ENCODE measurements at regions not wholly inside any gene's neighbourhood (a gene's known extent, or its start where the extent isn't known, plus 50 kb on each side); places are given as distances from the start of the nearest gene placed in this dataset.

GRCh38 chr5:133877351-133878235, 90.8 kb downstream of the C5orf15 start:
- H3K79me2 ChIP-seq (ENCODE audit: control insufficient read depth, insufficient read depth, low read length): no peaks in the 10 kb centered on the region
- H3K9me3 ChIP-seq (ENCODE audit: control insufficient read depth, insufficient read depth, low read depth, low read length): no peaks in the 10 kb centered on the region
- TF ChIP-seq, protein P1, sequence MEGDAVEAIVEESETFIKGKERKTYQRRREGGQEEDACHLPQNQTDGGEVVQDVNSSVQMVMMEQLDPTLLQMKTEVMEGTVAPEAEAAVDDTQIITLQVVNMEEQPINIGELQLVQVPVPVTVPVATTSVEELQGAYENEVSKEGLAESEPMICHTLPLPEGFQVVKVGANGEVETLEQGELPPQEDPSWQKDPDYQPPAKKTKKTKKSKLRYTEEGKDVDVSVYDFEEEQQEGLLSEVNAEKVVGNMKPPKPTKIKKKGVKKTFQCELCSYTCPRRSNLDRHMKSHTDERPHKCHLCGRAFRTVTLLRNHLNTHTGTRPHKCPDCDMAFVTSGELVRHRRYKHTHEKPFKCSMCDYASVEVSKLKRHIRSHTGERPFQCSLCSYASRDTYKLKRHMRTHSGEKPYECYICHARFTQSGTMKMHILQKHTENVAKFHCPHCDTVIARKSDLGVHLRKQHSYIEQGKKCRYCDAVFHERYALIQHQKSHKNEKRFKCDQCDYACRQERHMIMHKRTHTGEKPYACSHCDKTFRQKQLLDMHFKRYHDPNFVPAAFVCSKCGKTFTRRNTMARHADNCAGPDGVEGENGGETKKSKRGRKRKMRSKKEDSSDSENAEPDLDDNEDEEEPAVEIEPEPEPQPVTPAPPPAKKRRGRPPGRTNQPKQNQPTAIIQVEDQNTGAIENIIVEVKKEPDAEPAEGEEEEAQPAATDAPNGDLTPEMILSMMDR (conservative IDR thresholded peaks at IDR 0.05 in 1 of 2, IDR thresholded peaks at IDR 0.05 in 1 of 2; ENCODE audit: low read depth in 1 of 2, low read length in 2 of 2): no peak
- TF ChIP-seq EZH2 (IDR thresholded peaks at IDR 0.05; ENCODE audit: low read length, missing control alignments): no peak
- no peaks in the 10 kb centered on the region for H4K20me1 ChIP-seq (ENCODE audit: control insufficient read depth, extremely low read depth, insufficient read depth, low read length)
- no peak overlapping the region for H3K4me3 ChIP-seq (replicated peaks in 1 of 4; ENCODE audit: control extremely low read depth in 1 of 4, insufficient read depth in 1 of 4, low read depth in 3 of 4, low read length in 4 of 4)
- H3K36me3 ChIP-seq (ENCODE audit: control insufficient read depth, insufficient read depth, low read length): no peaks in the 10 kb centered on the region
- DNase-seq (ENCODE audit: low read depth in 2 of 2): no peak
- H3K4me1 ChIP-seq (ENCODE audit: control insufficient read depth, extremely low read depth, insufficient read depth, low read length): no peaks in the 10 kb centered on the region
- no peak overlapping the region for H3K4me2 ChIP-seq (ENCODE audit: extremely low read depth, insufficient read depth, low read length)
- no peak overlapping the region for H3K27ac ChIP-seq (ENCODE audit: insufficient read depth, low read length)
- H3K9ac ChIP-seq (ENCODE audit: insufficient read depth, low read length): no peak overlapping the region
- no peak overlapping the region for H2AFZ ChIP-seq (ENCODE audit: low read length)
- H3K27me3 ChIP-seq (ENCODE audit: control insufficient read depth, insufficient read depth, low read length): peaks cover 6% of the 10 kb centered on the region

- H2AFZ ChIP-seq (ENCODE audit: low read length): no peak overlapping the region
- no peaks in the 10 kb centered on the region for H3K4me1 ChIP-seq (ENCODE audit: control insufficient read depth, extremely low read depth, insufficient read depth, low read length)
- TF ChIP-seq, protein P1 (conservative IDR thresholded peaks at IDR 0.05 in 1 of 2, IDR thresholded peaks at IDR 0.05 in 1 of 2; ENCODE audit: low read depth in 1 of 2, low read length in 2 of 2): no peak
- no peak for TF ChIP-seq EZH2 (IDR thresholded peaks at IDR 0.05; ENCODE audit: low read length, missing control alignments)
- H3K27ac ChIP-seq (ENCODE audit: insufficient read depth, low read length): no peak overlapping the region
- H3K9me3 ChIP-seq (ENCODE audit: control insufficient read depth, insufficient read depth, low read depth, low read length): no peaks in the 10 kb centered on the region
- H3K4me3 ChIP-seq (replicated peaks in 1 of 4; ENCODE audit: control extremely low read depth in 1 of 4, insufficient read depth in 1 of 4, low read depth in 3 of 4, low read length in 4 of 4): no peak overlapping the region
- H3K27me3 ChIP-seq (ENCODE audit: control insufficient read depth, insufficient read depth, low read length): peaks cover 2% of the 10 kb centered on the region
- no peak overlapping the region for H3K9ac ChIP-seq (ENCODE audit: insufficient read depth, low read length)
- H3K79me2 ChIP-seq (ENCODE audit: control insufficient read depth, insufficient read depth, low read length): no peaks in the 10 kb centered on the region
- no peaks in the 10 kb centered on the region for H3K36me3 ChIP-seq (ENCODE audit: control insufficient read depth, insufficient read depth, low read length)
- no peaks in the 10 kb centered on the region for H4K20me1 ChIP-seq (ENCODE audit: control insufficient read depth, extremely low read depth, insufficient read depth, low read length)
- no peak overlapping the region for H3K4me2 ChIP-seq (ENCODE audit: extremely low read depth, insufficient read depth, low read length)
- no peak for DNase-seq (ENCODE audit: low read depth in 2 of 2)
These were observed 92.2 kb downstream of the C5orf15 start for GRCh38 chr5:133876266-133876665.

DNA sequence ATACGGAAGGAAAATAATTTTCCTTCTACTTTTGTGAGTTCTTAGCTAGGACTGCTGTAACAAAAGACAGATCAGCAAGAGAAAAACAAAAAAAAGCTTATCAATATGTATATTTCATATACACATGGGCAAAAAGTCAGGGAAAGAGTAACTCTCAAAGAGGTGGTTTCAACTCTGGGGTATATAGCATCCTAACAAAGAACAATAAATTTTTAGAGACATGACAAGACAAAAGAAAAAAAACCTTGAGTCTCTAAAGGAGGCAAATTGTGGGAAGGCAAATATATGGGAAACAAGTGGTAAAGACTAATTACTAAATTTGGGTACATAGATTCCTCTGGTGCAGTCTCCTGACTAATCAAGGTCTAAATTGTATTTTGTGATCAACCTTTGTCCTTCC, 93.2 kb downstream of the C5orf15 start:
- H2AFZ ChIP-seq (ENCODE audit: low read length): no peak overlapping the region
- H3K4me1 ChIP-seq (ENCODE audit: control insufficient read depth, extremely low read depth, insufficient read depth, low read length): no peaks in the 10 kb centered on the region
- H3K36me3 ChIP-seq (ENCODE audit: control insufficient read depth, insufficient read depth, low read length): no peaks in the 10 kb centered on the region
- no peak overlapping the region for H3K4me3 ChIP-seq (replicated peaks in 1 of 4; ENCODE audit: control extremely low read depth in 1 of 4, insufficient read depth in 1 of 4, low read depth in 3 of 4, low read length in 4 of 4)
- H3K27ac ChIP-seq (ENCODE audit: insufficient read depth, low read length): no peak overlapping the region
- no peak overlapping the region for H3K9ac ChIP-seq (ENCODE audit: insufficient read depth, low read length)
- no peak overlapping the region for H3K4me2 ChIP-seq (ENCODE audit: extremely low read depth, insufficient read depth, low read length)
- TF ChIP-seq EZH2 (IDR thresholded peaks at IDR 0.05; ENCODE audit: low read length, missing control alignments): no peak
- TF ChIP-seq, protein P1 (conservative IDR thresholded peaks at IDR 0.05 in 1 of 2, IDR thresholded peaks at IDR 0.05 in 1 of 2; ENCODE audit: low read depth in 1 of 2, low read length in 2 of 2): no peak
- H3K9me3 ChIP-seq (ENCODE audit: control insufficient read depth, insufficient read depth, low read depth, low read length): no peaks in the 10 kb centered on the region
- H4K20me1 ChIP-seq (ENCODE audit: control insufficient read depth, extremely low read depth, insufficient read depth, low read length): no peaks in the 10 kb centered on the region
- DNase-seq (ENCODE audit: low read depth in 2 of 2): no peak
- H3K79me2 ChIP-seq (ENCODE audit: control insufficient read depth, insufficient read depth, low read length): no peaks in the 10 kb centered on the region
- peaks cover 2% of the 10 kb centered on the region for H3K27me3 ChIP-seq (ENCODE audit: control insufficient read depth, insufficient read depth, low read length)

All from fibroblast of lung (primary cell).